ENCODE measurements at regions not wholly inside any gene's neighbourhood (a gene's known extent, or its start where the extent isn't known, plus 50 kb on each side); places are given as distances from the start of the nearest gene placed in this dataset.

- TF ChIP-seq CTCF (IDR thresholded peaks at IDR 0.05) (no peak), POLR2AphosphoS5 (IDR thresholded peaks at IDR 0.05) (no peak)
Measured at GRCh38 chr4:57494821-57495220, 384.6 kb upstream of the IGFBP7 start.

All from suprapubic skin (tissue), 3 donors.